DND-41 (cell line): ENCODE measurements at regions not wholly inside any gene's neighbourhood (a gene's known extent, or its start where the extent isn't known, plus 50 kb on each side); places are given as distances from the start of the nearest gene placed in this dataset.

ENCODE experiments used
- EZH2 ChIP-seq: IDR thresholded peaks from 3 replicates; pipeline ENCODE4 v1.6.1; 2012; ENCODE audit warnings: borderline replicate concordance, low read depth, mild to moderate bottlenecking, moderate library complexity, low read length, inconsistent platforms; ENCODE audit not compliant: severe bottlenecking
- TF ChIP-seq, protein P1 (sequence below): IDR thresholded peaks from 2 replicates; pipeline ENCODE4 v1.5.1; 2012; ENCODE audit warnings: borderline replicate concordance, low read length, moderate library complexity, mild to moderate bottlenecking; ENCODE audit not compliant: poor library complexity, severe bottlenecking; ENCODE audit errors: extremely low read depth

DNA sequence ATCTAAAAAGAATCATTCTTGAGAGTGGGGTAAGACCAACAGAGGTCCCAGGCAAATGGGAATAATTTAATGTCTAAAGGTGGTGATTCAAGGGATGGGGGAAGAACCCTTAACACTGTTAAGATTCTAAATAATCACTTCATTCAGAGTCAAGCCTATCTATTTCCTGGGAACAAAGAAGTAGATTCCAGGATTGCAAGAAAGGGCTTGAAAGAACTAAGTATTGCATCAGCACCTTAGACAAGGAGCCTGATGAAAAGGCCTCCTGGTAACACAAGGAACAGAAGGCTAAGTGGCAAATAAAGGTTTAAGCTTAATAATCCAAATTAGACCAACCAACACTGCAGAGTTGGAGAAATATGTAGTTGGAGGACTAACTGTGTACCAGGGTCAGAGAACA, 620.7 kb upstream of the BTBD3 start:
- TF ChIP-seq, protein P1, sequence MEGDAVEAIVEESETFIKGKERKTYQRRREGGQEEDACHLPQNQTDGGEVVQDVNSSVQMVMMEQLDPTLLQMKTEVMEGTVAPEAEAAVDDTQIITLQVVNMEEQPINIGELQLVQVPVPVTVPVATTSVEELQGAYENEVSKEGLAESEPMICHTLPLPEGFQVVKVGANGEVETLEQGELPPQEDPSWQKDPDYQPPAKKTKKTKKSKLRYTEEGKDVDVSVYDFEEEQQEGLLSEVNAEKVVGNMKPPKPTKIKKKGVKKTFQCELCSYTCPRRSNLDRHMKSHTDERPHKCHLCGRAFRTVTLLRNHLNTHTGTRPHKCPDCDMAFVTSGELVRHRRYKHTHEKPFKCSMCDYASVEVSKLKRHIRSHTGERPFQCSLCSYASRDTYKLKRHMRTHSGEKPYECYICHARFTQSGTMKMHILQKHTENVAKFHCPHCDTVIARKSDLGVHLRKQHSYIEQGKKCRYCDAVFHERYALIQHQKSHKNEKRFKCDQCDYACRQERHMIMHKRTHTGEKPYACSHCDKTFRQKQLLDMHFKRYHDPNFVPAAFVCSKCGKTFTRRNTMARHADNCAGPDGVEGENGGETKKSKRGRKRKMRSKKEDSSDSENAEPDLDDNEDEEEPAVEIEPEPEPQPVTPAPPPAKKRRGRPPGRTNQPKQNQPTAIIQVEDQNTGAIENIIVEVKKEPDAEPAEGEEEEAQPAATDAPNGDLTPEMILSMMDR, result no peak
- no peak for TF ChIP-seq EZH2
